Sigmoid colon (tissue), 4 donors: ENCODE measurements at regions not wholly inside any gene's neighbourhood (a gene's known extent, or its start where the extent isn't known, plus 50 kb on each side); places are given as distances from the start of the nearest gene placed in this dataset.

Experiments
- EP300 ChIP-seq, 4 donors: sonication (generic); formaldehyde crosslinking; IDR thresholded peaks; one replicate each; pipeline ENCODE4 v1.6.1; 2017; ENCODE audit warnings: antibody characterized with exemption in 4 of 4
- TF ChIP-seq, protein P1 (sequence below), 4 experiments: fragments of 450-650 bp in 3 of 4; fragments of 200-600 bp in 1 of 4; IDR thresholded peaks; one replicate each; pipeline ENCODE4 v1.5.1; 2016 to 2019; ENCODE audit warnings: antibody characterized with exemption in 4 of 4, mild to moderate bottlenecking in 3 of 4, moderate library complexity in 2 of 4

DNA sequence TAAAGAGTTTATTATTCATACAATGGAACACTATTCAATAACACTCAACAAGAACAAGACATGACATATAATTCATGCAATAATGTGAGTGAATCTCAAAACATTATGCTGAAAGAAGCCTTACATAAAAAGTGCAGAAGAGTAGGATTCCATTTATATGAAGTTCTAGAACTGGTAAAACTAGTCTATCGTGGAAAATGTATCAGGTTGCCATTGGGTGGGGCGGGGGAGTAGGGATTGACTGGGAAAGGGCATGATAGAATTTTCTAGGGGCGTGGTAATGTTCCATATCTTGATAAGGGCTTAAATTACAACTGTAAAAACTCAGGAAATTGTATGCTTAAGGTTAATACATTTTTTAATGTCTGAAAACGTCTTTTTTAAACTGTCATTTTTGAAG lies 247.9 kb downstream of the SATB1 start:
- TF ChIP-seq, protein P1, sequence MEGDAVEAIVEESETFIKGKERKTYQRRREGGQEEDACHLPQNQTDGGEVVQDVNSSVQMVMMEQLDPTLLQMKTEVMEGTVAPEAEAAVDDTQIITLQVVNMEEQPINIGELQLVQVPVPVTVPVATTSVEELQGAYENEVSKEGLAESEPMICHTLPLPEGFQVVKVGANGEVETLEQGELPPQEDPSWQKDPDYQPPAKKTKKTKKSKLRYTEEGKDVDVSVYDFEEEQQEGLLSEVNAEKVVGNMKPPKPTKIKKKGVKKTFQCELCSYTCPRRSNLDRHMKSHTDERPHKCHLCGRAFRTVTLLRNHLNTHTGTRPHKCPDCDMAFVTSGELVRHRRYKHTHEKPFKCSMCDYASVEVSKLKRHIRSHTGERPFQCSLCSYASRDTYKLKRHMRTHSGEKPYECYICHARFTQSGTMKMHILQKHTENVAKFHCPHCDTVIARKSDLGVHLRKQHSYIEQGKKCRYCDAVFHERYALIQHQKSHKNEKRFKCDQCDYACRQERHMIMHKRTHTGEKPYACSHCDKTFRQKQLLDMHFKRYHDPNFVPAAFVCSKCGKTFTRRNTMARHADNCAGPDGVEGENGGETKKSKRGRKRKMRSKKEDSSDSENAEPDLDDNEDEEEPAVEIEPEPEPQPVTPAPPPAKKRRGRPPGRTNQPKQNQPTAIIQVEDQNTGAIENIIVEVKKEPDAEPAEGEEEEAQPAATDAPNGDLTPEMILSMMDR (IDR thresholded peaks at IDR 0.05): no peak
- TF ChIP-seq EP300 (IDR thresholded peaks at IDR 0.05): no peak
